Umbilical cord (tissue), 1 donor: ENCODE measurements at regions not wholly inside any gene's neighbourhood (a gene's known extent, or its start where the extent isn't known, plus 50 kb on each side); places are given as distances from the start of the nearest gene placed in this dataset.

Source experiments
- DNase-seq: peaks from one replicate; pipeline ENCODE4 v3.0.0-alpha.2; 2015; ENCODE audit warnings: low spot score

DNA sequence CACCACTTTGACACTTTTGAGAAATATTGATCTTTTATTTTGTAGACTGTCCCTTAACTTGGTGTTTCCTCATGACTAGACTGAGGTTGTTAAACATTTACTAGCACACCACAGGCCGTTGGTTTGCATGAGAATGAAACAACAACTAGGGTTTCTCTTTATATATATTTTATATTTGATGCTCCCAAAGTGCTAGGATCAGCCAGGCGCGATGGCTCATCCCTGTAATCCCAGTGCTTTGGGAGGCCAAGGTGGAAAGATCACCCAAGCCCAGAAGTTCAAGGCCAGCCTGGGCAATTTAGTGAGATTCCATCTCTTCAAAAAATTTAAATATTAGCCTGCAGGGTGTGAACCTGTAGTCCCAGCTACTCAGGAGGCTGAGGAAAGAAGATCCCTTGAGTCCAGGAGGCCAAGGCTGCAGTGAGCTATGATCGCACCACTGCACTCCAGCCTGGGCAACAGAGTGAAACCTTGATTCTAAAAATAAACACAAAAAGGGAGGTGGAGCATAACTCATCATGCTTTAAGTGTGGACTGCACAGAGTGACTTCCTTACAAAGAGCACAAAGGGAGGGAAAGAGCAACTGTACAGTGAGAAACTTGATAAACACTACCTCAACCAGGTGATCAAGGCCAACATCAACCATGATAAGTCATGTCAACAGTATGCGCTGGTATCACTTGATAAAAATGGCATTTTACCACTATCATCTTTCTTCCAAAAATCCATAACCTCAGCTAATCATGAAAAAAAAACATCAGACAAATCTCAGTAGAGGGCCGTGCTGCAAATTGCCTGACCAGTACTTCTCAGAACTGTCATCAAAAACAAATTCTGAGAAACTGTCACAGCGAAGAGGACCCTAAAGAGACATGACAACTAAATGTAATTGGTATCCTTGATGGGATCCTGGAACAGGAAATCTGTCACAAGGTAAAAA, 72.8 kb upstream of the ATF7IP2 start:
- no peak for DNase-seq

GRCh38 chr16:10314317-10314716, 71.5 kb upstream of the ATF7IP2 start:
- no peak for DNase-seq

DNA sequence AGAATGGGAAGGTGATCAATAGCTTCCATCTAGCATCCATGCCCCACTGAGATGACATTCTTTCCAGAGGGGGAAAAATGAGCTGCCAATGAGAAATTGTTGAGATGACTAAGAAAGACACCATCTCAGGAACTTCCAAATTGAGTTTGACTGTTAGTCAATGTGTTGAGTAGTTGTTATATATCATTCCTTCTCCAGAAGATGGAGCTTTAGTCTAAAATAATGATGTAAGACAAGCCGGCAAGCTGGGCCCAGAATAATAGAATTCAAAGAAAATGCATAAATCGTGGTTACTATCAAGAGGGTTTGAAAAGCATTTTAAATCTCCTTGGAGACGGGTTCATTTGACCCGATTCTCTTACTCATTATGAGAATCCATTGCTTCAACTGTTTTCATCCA, 71.0 kb upstream of the ATF7IP2 start:
- peak; percentile 46 for DNase-seq

GRCh38 chr16:10317425-10318001, 68.3 kb upstream of the ATF7IP2 start:
- DNase-seq: no peak

DNA sequence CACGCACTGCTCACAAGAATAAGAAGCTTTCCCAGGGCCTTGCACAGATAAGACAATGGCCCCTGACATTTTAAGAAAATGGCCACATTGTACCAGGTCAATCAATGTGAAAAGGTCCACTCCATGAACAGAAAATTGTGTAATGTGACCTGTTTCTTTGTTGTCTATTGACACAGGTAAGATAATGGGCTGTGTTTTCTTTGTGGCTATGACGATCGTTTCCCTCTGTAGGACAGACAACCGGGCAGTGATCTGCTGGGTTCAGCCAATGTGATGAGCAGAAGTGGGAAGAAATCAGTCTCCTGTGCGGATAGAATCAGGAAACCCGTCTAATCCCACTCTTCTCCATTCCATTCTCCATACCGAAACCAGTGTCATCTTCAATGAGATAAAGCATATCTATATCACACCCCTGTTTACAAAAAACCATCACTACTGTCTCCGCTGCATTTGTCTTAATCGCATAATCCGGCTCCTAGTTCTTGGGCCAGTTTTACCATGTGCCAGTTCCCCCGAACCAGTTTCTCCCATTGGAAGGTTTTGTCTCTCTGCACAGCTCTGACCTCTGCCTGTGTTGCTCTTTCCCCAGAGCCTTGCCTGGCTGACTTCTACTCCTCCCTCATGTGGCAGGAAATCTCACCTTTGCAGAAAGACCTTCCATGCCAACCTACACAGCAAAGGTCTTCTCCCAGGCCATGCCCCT, 66.9 kb upstream of the ATF7IP2 start:
- DNase-seq: no peak

- no peak for DNase-seq
These were observed 64.2 kb upstream of the ATF7IP2 start for GRCh38 chr16:10321407-10322387.

DNA sequence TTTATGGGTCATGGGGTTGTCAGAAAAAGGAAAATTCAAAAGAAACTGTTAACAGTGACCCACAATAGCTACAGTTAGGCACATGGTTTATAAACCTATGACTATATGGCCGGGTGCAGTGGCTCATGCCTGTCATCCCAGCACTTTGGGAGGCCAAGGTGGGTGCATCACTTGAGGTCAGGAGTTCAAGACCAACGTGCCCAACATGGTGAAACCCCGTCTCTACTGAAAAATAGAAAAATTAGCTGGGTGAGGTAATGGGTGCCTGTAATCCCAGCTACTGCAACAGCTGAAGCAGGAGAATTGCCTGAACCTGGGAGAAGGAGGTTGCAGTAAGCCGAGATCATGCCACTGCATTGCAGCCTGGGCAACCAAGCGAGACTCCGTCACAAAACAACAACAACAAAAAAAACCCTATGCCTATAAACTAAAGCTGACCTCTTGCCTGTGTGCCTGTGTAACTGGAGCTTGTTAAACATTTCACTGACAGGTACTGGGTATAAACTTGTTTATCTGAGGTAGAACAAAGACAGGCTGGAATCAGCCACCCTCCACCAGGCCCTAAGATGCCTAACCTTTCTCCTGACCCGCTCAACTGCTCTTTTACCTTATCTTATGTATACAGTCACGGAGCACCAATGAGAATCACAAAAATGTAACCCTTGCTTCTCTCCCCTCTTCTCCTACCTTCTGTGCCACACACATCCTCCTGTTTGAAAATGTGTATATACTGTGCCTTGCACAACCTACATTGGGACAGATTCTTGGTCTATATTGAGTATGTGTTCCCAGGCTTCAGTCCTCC, 62.9 kb upstream of the ATF7IP2 start:
- DNase-seq: no peak

- no peak for DNase-seq
These were observed 62.4 kb upstream of the ATF7IP2 start for GRCh38 chr16:10323528-10323869.

GRCh38 chr16:10324210-10324609, 61.7 kb upstream of the ATF7IP2 start:
- DNase-seq: no peak

GRCh38 chr16:10325783-10326543, 59.9 kb upstream of the ATF7IP2 start:
- no peak for DNase-seq

GRCh38 chr16:10326647-10327046, 59.2 kb upstream of the ATF7IP2 start:
- no peak for DNase-seq

- peak; percentile 38 for DNase-seq
These were observed 57.6 kb upstream of the ATF7IP2 start for GRCh38 chr16:10328291-10328690.

- DNase-seq: no peak
These were observed 53.6 kb upstream of the ATF7IP2 start for GRCh38 chr16:10332241-10332640.

DNA sequence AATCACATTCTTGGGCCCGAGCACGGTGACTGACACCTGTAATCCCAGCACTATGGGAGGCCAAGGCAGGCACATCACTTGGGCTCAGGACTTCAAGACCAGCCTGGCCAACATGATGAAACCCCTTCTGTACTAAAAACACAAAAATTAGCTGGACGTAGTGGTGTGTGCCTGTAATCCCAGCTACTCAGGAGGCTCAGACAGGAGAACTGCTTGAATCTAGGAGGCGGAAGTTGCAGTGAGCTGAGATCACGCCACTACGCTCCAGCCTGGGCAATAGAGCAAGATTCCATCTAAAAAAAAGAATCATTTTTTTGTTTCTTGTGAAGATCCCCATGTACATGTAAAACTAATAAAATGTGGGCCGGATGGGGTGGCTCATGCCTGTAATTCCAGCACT, 53.1 kb upstream of the ATF7IP2 start:
- DNase-seq: no peak

- DNase-seq: no peak
These were observed 52.4 kb upstream of the ATF7IP2 start for GRCh38 chr16:10333321-10334032.

GRCh38 chr16:10335681-10336080, 50.2 kb upstream of the ATF7IP2 start:
- DNase-seq: no peak
